Progenitor cell of endocrine pancreas (in vitro differentiated cells): ENCODE measurements at regions not wholly inside any gene's neighbourhood (a gene's known extent, or its start where the extent isn't known, plus 50 kb on each side); places are given as distances from the start of the nearest gene placed in this dataset.

ENCODE experiments used
- DNase-seq: peaks from one replicate; pipeline ENCODE4 v3.0.0; 2021; ENCODE audit warnings: low spot score; ENCODE audit not compliant: unreplicated experiment
- H3K27ac Mint-ChIP-seq: 2 replicates; pipeline ENCODE4 v1.8.0; 2021; ENCODE audit warnings: mild to moderate bottlenecking, moderate library complexity, mixed read lengths
- H3K27me3 Mint-ChIP-seq: 2 replicates; pipeline ENCODE4 v1.8.0; 2021; ENCODE audit warnings: mixed read lengths
- H3K36me3 Mint-ChIP-seq: 2 replicates; pipeline ENCODE4 v1.8.0; 2022; ENCODE audit warnings: mixed read lengths; ENCODE audit not compliant: insufficient read depth
- H3K4me1 Mint-ChIP-seq: 2 replicates; pipeline ENCODE4 v1.8.0; 2021; ENCODE audit warnings: low read depth, mixed read lengths
- H3K4me3 Mint-ChIP-seq: 2 replicates; pipeline ENCODE4 v1.8.0; 2021; ENCODE audit warnings: low read depth, mild to moderate bottlenecking, moderate library complexity, mixed read lengths
- H3K9me3 Mint-ChIP-seq: 2 replicates; pipeline ENCODE4 v1.8.0; 2021; ENCODE audit warnings: low read depth, mixed read lengths
- CTCF ChIP-seq: fragments of 200-600 bp; sonication (generic); IDR thresholded peaks from one replicate; pipeline ENCODE4 v1.5.0; 2021; ENCODE audit warnings: antibody characterized with exemption, mild to moderate bottlenecking; ENCODE audit not compliant: unreplicated experiment

- Mint-ChIP-seq H3K27me3 (no peaks in the 10 kb centered on the region), H3K4me3 (no peak overlapping the region), H3K9me3 (peaks cover 9% of the 10 kb centered on the region), H3K27ac (no peak overlapping the region), H3K4me1 (no peaks in the 10 kb centered on the region), H3K36me3 (no peaks in the 10 kb centered on the region)
- no peak for DNase-seq
- no peak for TF ChIP-seq CTCF
Observed at GRCh38 chr5:153030755-153031725, 459.4 kb upstream of the GRIA1 start.

GRCh38 chr5:153039501-153039900 lies 451.0 kb upstream of the GRIA1 start:
- peaks cover 4% of the 10 kb centered on the region for H3K9me3 Mint-ChIP-seq
- H3K36me3 Mint-ChIP-seq = no peaks in the 10 kb centered on the region
- no peak for TF ChIP-seq CTCF
- H3K27ac Mint-ChIP-seq = no peak overlapping the region
- H3K4me3 Mint-ChIP-seq = no peak overlapping the region
- H3K4me1 Mint-ChIP-seq = peaks cover 3% of the 10 kb centered on the region
- DNase-seq = no peak
- no peaks in the 10 kb centered on the region for H3K27me3 Mint-ChIP-seq

GRCh38 chr5:153043886-153044285 lies 446.6 kb upstream of the GRIA1 start:
- TF ChIP-seq CTCF = no peak
- Mint-ChIP-seq H3K27me3 (no peaks in the 10 kb centered on the region), H3K36me3 (no peaks in the 10 kb centered on the region), H3K9me3 (peaks cover 4% of the 10 kb centered on the region), H3K4me1 (no peaks in the 10 kb centered on the region), H3K4me3 (no peak overlapping the region), H3K27ac (no peak overlapping the region)
- no peak for DNase-seq

- no peak for DNase-seq
- Mint-ChIP-seq H3K9me3 (peaks cover 4% of the 10 kb centered on the region), H3K4me3 (no peak overlapping the region), H3K27ac (no peak overlapping the region), H3K4me1 (no peaks in the 10 kb centered on the region), H3K27me3 (no peaks in the 10 kb centered on the region), H3K36me3 (no peaks in the 10 kb centered on the region)
- no peak for TF ChIP-seq CTCF
Observed at GRCh38 chr5:153050496-153051179, 439.8 kb upstream of the GRIA1 start.

- H3K4me1 Mint-ChIP-seq = no peaks in the 10 kb centered on the region
- H3K9me3 Mint-ChIP-seq = no peaks in the 10 kb centered on the region
- H3K36me3 Mint-ChIP-seq = no peaks in the 10 kb centered on the region
- no peak for TF ChIP-seq CTCF
- DNase-seq = no peak
- no peak overlapping the region for H3K27ac Mint-ChIP-seq
- no peaks in the 10 kb centered on the region for H3K27me3 Mint-ChIP-seq
- no peak overlapping the region for H3K4me3 Mint-ChIP-seq
Observed at GRCh38 chr5:153066281-153066680, 424.2 kb upstream of the GRIA1 start.
